HepG2 (cell line): ENCODE measurements at regions not wholly inside any gene's neighbourhood (a gene's known extent, or its start where the extent isn't known, plus 50 kb on each side); places are given as distances from the start of the nearest gene placed in this dataset.

Experiments used
- AHDC1 ChIP-seq: sonication (generic); formaldehyde crosslinking; IDR thresholded peaks from 2 replicates; pipeline ENCODE4 v1.5.1; 2020; ENCODE audit warnings: mild to moderate bottlenecking, missing genetic modification reagents, borderline replicate concordance
- ARNT ChIP-seq: fragments of 450-650 bp; IDR thresholded peaks from 2 replicates; pipeline ENCODE4 v1.6.1; 2017
- CREB3 ChIP-seq: sonication (generic); formaldehyde crosslinking; IDR thresholded peaks from 2 replicates; pipeline ENCODE4 v1.5.0; 2020; ENCODE audit warnings: missing genetic modification reagents
- CTCF ChIP-seq: sonication (generic); formaldehyde crosslinking; IDR thresholded peaks from 2 replicates; pipeline ENCODE4 v1.5.0; 2020; ENCODE audit warnings: mild to moderate bottlenecking, missing genetic modification reagents, moderate library complexity
- EP300 ChIP-seq, 3 experiments: sonication (generic) in 1 of 3; formaldehyde crosslinking in 1 of 3; IDR thresholded peaks; 2 replicates each; pipeline versions ENCODE4 v1.5.1 to v1.6.1; 2011 to 2020; ENCODE audit warnings: low read depth in 2 of 3, low read length in 2 of 3, borderline replicate concordance in 1 of 3, improper control_type of control experiment in 1 of 3, mild to moderate bottlenecking in 1 of 3, missing genetic modification reagents in 1 of 3, moderate library complexity in 1 of 3
- MATR3 ChIP-seq: sonication (generic); formaldehyde crosslinking; IDR thresholded peaks from 2 replicates; pipeline ENCODE4 v1.4.0; 2020; ENCODE audit warnings: missing genetic modification reagents
- POLR2A ChIP-seq, 2 experiments: IDR thresholded peaks; 2 replicates each; pipeline ENCODE4 v1.6.1; 2011; ENCODE audit warnings: low read depth in 2 of 2, low read length in 2 of 2, mild to moderate bottlenecking in 1 of 2, moderate library complexity in 1 of 2; ENCODE audit not compliant: insufficient read depth in 1 of 2
- ZNF180 ChIP-seq: sonication (generic); formaldehyde crosslinking; IDR thresholded peaks from 2 replicates; pipeline ENCODE4 v1.4.0; 2020; ENCODE audit warnings: low read depth, missing genetic modification reagents, borderline replicate concordance

GRCh38 chr13:90757127-90757680, 590.3 kb upstream of the MIR17HG start:
- TF ChIP-seq EP300 (IDR thresholded peaks at IDR 0.05; ENCODE audit: low read depth in 2 of 2, low read length in 2 of 2), result no peak
- no peak for TF ChIP-seq EP300 (CRISPR knock-in tag; IDR thresholded peaks at IDR 0.05; ENCODE audit: borderline replicate concordance)
- no peak for TF ChIP-seq CREB3 (CRISPR knock-in tag)
- no peak for TF ChIP-seq CTCF (CRISPR knock-in tag)
- no peak for TF ChIP-seq MATR3 (CRISPR knock-in tag)
- no peak for TF ChIP-seq ZNF180 (CRISPR knock-in tag)
- no peak for TF ChIP-seq AHDC1
- no peak for TF ChIP-seq POLR2A (IDR thresholded peaks at IDR 0.05; ENCODE audit: insufficient read depth in 1 of 2, low read depth in 2 of 2, low read length in 2 of 2)
- TF ChIP-seq ARNT, result no peak
